ENCODE measurements at regions not wholly inside any gene's neighbourhood (a gene's known extent, or its start where the extent isn't known, plus 50 kb on each side); places are given as distances from the start of the nearest gene placed in this dataset.

DNA sequence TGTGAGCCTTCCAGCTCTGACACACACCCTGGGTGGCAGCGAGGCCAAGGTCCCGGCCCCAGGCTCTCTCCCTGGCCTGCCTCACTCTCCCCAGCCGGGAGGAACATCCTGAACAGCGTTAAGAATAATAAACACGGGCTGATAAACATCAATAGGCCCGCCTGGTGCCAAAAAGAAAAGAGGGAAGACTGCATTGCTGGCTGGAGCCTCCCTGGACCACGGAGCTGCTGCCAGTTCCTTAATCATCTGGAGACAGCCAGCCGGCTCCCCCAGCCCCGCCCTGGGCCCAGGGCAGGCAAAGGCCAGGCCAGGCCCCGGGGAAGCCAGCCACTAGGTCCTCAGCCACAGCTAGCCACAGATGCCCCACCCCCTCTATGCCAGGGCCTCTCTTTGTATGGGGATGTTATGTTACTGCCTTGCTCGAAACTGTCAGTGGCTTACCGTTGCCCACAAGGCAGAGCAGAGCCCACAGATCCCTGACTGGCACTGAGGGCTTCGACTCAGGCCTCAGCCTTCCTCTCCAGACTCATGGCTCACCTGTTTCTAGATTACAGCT, 293.7 kb downstream of the DYSF start:
- no peak for FAIRE-seq
- TF ChIP-seq POLR2AphosphoS5 (IDR thresholded peaks at IDR 0.05; ENCODE audit: low read depth, low read length) = no peak
- TF ChIP-seq POLR2A (IDR thresholded peaks at IDR 0.05; ENCODE audit: low read depth, low read length) = no peak
- no peak for TF ChIP-seq TAF1 (IDR thresholded peaks at IDR 0.05; ENCODE audit: borderline replicate concordance, low read depth, low read length)

DNA sequence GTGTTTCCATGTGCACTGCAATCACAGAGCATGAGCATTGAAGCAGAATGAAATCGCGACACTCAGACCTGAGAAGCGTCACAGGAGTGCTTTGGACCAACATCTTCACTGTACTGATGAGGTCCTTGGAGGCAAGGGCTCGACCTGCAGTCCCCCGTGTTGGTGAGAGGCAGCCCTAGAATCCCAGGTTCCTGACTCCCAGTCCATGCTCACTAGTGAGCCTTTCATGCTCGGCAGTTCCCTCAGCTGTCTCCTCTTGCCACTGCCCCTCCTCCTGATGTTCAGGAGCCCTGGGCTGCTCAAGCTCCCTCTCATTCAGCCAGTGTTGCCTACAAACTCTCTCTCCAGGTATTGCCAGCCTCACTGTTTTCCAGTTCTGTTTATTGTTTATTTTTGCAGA, 291.4 kb downstream of the DYSF start:
- no peak for TF ChIP-seq POLR2AphosphoS5 (IDR thresholded peaks at IDR 0.05; ENCODE audit: low read depth, low read length)
- TF ChIP-seq TAF1 (IDR thresholded peaks at IDR 0.05; ENCODE audit: borderline replicate concordance, low read depth, low read length) = no peak
- no peak for TF ChIP-seq POLR2A (IDR thresholded peaks at IDR 0.05; ENCODE audit: low read depth, low read length)
- FAIRE-seq (no peak), DNase-seq (ENCODE audit: insufficient read length) (no peak)

More for the DNA sequence above, 293.7 kb downstream of the DYSF start:
- no peak for DNase-seq (ENCODE audit: insufficient read length)

DNA sequence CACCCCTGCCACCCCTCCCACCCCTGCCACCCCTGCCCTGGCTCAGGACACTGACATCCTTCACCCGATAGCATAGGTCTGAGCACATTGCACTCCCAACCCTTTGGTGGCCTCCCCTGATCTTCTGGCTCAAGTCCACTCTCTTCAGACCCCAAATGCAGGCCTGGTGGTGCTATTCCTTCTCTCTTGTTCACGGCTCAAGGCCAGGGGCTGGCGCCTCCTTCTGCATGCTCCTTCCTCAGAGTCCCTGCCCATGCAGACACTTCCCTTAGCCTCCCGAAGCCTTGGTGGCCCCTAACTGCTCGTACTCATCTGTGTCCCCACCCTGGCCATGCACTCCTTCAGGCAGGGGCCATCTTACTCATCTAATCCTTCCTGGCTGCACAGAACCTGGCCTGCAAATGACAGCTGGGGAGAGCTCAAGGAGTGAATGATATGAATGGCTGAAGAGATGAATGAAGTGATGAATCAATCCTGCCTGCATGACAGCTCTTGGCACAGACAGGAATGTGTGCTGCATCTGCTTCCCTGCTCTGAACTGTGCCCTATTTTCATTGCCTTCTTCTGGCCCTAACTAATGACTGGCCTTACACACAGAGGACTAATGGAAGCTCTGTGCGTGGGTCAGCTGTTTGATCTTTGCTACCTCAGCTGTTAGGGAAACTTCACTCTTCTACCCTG, 290.8 kb downstream of the DYSF start:
- no peak for TF ChIP-seq POLR2AphosphoS5 (IDR thresholded peaks at IDR 0.05; ENCODE audit: low read depth, low read length)
- TF ChIP-seq TAF1 (IDR thresholded peaks at IDR 0.05; ENCODE audit: borderline replicate concordance, low read depth, low read length) = no peak
- no peak for TF ChIP-seq POLR2A (IDR thresholded peaks at IDR 0.05; ENCODE audit: low read depth, low read length)
- FAIRE-seq (no peak), DNase-seq (ENCODE audit: insufficient read length) (no peak)

DNA sequence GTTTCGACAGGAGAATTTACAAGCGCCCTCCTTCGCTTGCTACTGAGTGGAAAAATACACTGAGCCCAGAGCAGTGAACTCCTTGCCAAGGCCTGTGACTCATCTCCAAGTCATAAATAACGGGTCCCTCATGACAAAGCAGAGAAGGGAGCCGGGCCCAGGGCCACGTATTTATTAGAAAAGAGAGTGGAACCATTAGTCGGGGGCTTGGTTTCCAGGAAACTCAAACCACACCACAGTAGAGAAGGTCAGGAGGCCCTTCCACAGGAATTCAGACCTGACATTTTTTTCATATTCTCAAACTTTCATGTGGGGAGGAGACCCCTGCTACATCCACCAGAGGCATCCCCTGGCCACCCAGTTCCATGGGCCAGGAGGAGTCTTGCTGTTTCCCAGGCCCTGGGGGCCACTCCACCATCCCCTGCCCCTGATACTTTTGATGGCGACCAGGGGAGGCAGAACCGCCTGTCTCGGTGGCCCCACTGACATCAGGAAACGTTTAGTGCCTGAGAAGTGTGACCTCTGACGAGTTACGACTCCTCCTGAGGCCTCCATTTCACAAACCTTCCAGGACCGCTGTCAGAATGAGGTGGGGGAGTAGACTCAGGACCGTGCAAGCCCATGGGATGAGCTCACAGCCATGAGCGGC, 289.7 kb downstream of the DYSF start:
- DNase-seq (ENCODE audit: insufficient read length) = no peak
- no peak for TF ChIP-seq POLR2A (IDR thresholded peaks at IDR 0.05; ENCODE audit: low read depth, low read length)
- no peak for TF ChIP-seq TAF1 (IDR thresholded peaks at IDR 0.05; ENCODE audit: borderline replicate concordance, low read depth, low read length)
- TF ChIP-seq POLR2AphosphoS5 (IDR thresholded peaks at IDR 0.05; ENCODE audit: low read depth, low read length) = no peak
- FAIRE-seq = no peak

GRCh38 chr2:71736986-71737385, 283.6 kb downstream of the DYSF start:
- no peak for TF ChIP-seq POLR2A (IDR thresholded peaks at IDR 0.05; ENCODE audit: low read depth, low read length)
- no peak for TF ChIP-seq POLR2AphosphoS5 (IDR thresholded peaks at IDR 0.05; ENCODE audit: low read depth, low read length)
- no peak for TF ChIP-seq TAF1 (IDR thresholded peaks at IDR 0.05; ENCODE audit: borderline replicate concordance, low read depth, low read length)
- FAIRE-seq (no peak), DNase-seq (ENCODE audit: insufficient read length) (no peak)

DNA sequence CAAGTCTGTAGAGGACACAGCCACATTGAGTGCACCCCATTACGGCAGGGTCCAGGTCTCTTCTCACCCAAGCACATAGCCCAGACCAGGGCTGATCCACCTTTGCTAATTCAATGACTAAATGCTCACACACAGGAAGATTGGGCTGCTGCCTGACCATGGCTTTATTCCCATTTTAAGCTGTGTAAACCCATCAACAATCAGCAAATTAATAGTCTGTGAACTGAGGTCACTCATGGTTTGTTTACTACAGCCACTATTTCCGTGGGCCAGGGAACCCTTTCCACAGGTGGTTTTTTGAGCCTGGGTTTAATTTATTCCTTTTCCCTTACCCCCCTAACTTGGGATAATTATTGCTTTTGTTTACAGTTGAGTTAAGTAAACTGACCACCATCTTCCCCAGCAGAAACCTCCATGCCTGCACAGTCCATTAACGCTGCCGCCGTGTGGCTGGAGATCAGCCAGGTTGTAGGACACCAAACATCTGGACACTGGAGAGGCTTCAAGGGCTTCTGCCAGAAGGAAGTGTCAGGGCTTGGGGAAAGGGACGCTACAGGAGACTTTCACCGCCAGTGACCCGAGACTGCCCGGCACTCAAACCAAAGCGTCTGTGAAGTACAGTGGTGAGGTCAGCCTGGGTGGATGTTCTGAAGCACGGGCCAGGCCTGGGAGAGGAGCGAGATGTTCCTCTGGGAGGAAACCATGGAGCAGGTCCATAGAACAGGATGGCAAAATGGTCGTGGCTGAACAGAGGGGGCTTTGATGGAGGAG, 282.9 kb downstream of the DYSF start:
- TF ChIP-seq POLR2A (IDR thresholded peaks at IDR 0.05; ENCODE audit: low read depth, low read length) = no peak
- no peak for TF ChIP-seq TAF1 (IDR thresholded peaks at IDR 0.05; ENCODE audit: borderline replicate concordance, low read depth, low read length)
- TF ChIP-seq POLR2AphosphoS5 (IDR thresholded peaks at IDR 0.05; ENCODE audit: low read depth, low read length) = no peak
- DNase-seq (ENCODE audit: insufficient read length) (no peak), FAIRE-seq (no peak)
